T-helper 2 cell (primary cell): ENCODE measurements at regions not wholly inside any gene's neighbourhood (a gene's known extent, or its start where the extent isn't known, plus 50 kb on each side); places are given as distances from the start of the nearest gene placed in this dataset.

Experiments
- DNase-seq, 5 experiments: peaks; one replicate each; pipeline versions ENCODE4 v3.0.0 to v3.0.0-alpha.2; 2012 to 2022

GRCh38 chr2:134185639-134186038 lies 68.2 kb upstream of the MGAT5 start:
- DNase-seq = no peak

GRCh38 chr2:134189009-134189720 lies 64.7 kb upstream of the MGAT5 start:
- no peak for DNase-seq

GRCh38 chr2:134190062-134190806 lies 63.6 kb upstream of the MGAT5 start:
- DNase-seq = no peak

GRCh38 chr2:134190807-134191203 lies 63.1 kb upstream of the MGAT5 start:
- no peak for DNase-seq

GRCh38 chr2:134191835-134192234 lies 62.0 kb upstream of the MGAT5 start:
- no peak for DNase-seq

- no peak for DNase-seq
Observed at GRCh38 chr2:134193006-134193405, 60.9 kb upstream of the MGAT5 start.

GRCh38 chr2:134194519-134194918 lies 59.4 kb upstream of the MGAT5 start:
- no peak for DNase-seq

GRCh38 chr2:134195341-134195740 lies 58.5 kb upstream of the MGAT5 start:
- peak in 1 of 5 experiments; percentile 17 for DNase-seq

- DNase-seq = no peak
Observed at GRCh38 chr2:134197445-134197844, 56.4 kb upstream of the MGAT5 start.

GRCh38 chr2:134198006-134198634 lies 55.8 kb upstream of the MGAT5 start:
- no peak for DNase-seq

GRCh38 chr2:134199123-134199522 lies 54.7 kb upstream of the MGAT5 start:
- no peak for DNase-seq

- DNase-seq = no peak
Observed at GRCh38 chr2:134200036-134200618, 53.7 kb upstream of the MGAT5 start.

GRCh38 chr2:134201533-134201932 lies 52.3 kb upstream of the MGAT5 start:
- DNase-seq = no peak

- DNase-seq = no peak
Observed at GRCh38 chr2:134202371-134202770, 51.5 kb upstream of the MGAT5 start.

- no peak for DNase-seq
Observed at GRCh38 chr2:134203175-134203574, 50.7 kb upstream of the MGAT5 start.
